Neural cell (in vitro differentiated cells): ENCODE measurements at regions not wholly inside any gene's neighbourhood (a gene's known extent, or its start where the extent isn't known, plus 50 kb on each side); places are given as distances from the start of the nearest gene placed in this dataset.

ENCODE experiments used
- CTCF ChIP-seq: fragments of 450-650 bp; IDR thresholded peaks from 2 replicates; pipeline ENCODE4 v1.5.1; 2014; ENCODE audit warnings: antibody characterized with exemption, mild to moderate bottlenecking, moderate library complexity; ENCODE audit not compliant: poor library complexity, severe bottlenecking
- EZH2 ChIP-seq: fragments of 200-600, 300-800 bp; shearing (Covaris generic), sonication (generic); IDR thresholded peaks from 2 replicates; pipeline ENCODE4 v1.6.1; 2014; ENCODE audit warnings: antibody characterized with exemption, low read length, borderline replicate concordance, mild to moderate bottlenecking; ENCODE audit not compliant: insufficient read depth, poor library complexity, severe bottlenecking
- POLR2AphosphoS5 ChIP-seq: IDR thresholded peaks from 2 replicates; pipeline ENCODE4 v1.6.1; 2012
- RAD21 ChIP-seq: fragments of 450-650 bp; conservative IDR thresholded peaks from 2 replicates; pipeline ENCODE4 v1.6.1; 2014; ENCODE audit warnings: antibody characterized with exemption, mild to moderate bottlenecking, moderate library complexity
- REST ChIP-seq: IDR thresholded peaks from 2 replicates; pipeline ENCODE4 v1.6.1; 2012; ENCODE audit warnings: borderline replicate concordance
- SMC3 ChIP-seq: fragments of 450-650 bp; conservative IDR thresholded peaks from 2 replicates; pipeline ENCODE4 v1.6.1; 2014; ENCODE audit warnings: antibody characterized with exemption, mild to moderate bottlenecking, moderate library complexity; ENCODE audit not compliant: poor library complexity
- TAF1 ChIP-seq: IDR thresholded peaks from 2 replicates; pipeline ENCODE4 v1.6.1; 2012; ENCODE audit warnings: low read depth

- TF ChIP-seq CTCF, result no peak
- TF ChIP-seq SMC3, result no peak
- no peak for TF ChIP-seq TAF1
- no peak for TF ChIP-seq POLR2AphosphoS5
- TF ChIP-seq REST, result no peak
- TF ChIP-seq RAD21, result no peak
- no peak for TF ChIP-seq EZH2
These were observed 667.5 kb upstream of the RBFOX1 start for GRCh38 chr16:6665126-6665525.
